Liver (tissue), 8 donors: ENCODE measurements at regions not wholly inside any gene's neighbourhood (a gene's known extent, or its start where the extent isn't known, plus 50 kb on each side); places are given as distances from the start of the nearest gene placed in this dataset.

Experiments used
- DNase-seq: peaks from one replicate; pipeline ENCODE4 v3.0.0-alpha.2; 2017; ENCODE audit warnings: low spot score
- H3K27ac ChIP-seq, 2 donors: one replicate each; pipeline ENCODE4 v1.7.0; 2013; ENCODE audit warnings: inconsistent platforms in 2 of 2, low read length in 2 of 2, control low read depth in 1 of 2, low read depth in 1 of 2, mild to moderate bottlenecking in 1 of 2
- H3K27me3 ChIP-seq, 4 donors: one replicate each; pipeline versions ENCODE4 v1.6.1 to v1.7.0; 2013; ENCODE audit warnings: low read length in 3 of 4, inconsistent platforms in 1 of 4, mild to moderate bottlenecking in 1 of 4, moderate library complexity in 1 of 4; ENCODE audit not compliant: control insufficient read depth in 4 of 4, insufficient read depth in 4 of 4
- H3K36me3 ChIP-seq, 4 donors: one replicate each; pipeline versions ENCODE4 v1.6.1 to v1.7.0; 2013; ENCODE audit warnings: low read length in 3 of 4, mild to moderate bottlenecking in 3 of 4, low read depth in 1 of 4, moderate library complexity in 1 of 4; ENCODE audit not compliant: control insufficient read depth in 4 of 4, insufficient read depth in 3 of 4
- H3K4me1 ChIP-seq, 4 donors: one replicate each; pipeline versions ENCODE4 v1.6.1 to v1.7.0; 2013; ENCODE audit warnings: low read length in 3 of 4, mild to moderate bottlenecking in 3 of 4, moderate library complexity in 1 of 4; ENCODE audit not compliant: control insufficient read depth in 4 of 4, insufficient read depth in 4 of 4
- H3K4me3 ChIP-seq, 3 donors: one replicate each; pipeline versions ENCODE4 v1.6.1 to v1.7.0; 2013; ENCODE audit warnings: low read length in 3 of 3, control low read depth in 1 of 3, low read depth in 1 of 3, mild to moderate bottlenecking in 1 of 3
- H3K9ac ChIP-seq, 2 donors: one replicate each; pipeline ENCODE4 v1.7.0; 2013; ENCODE audit warnings: low read length in 2 of 2, mild to moderate bottlenecking in 2 of 2, moderate library complexity in 2 of 2, control low read depth in 1 of 2, low read depth in 1 of 2
- H3K9me3 ChIP-seq, 4 donors: one replicate each; pipeline versions ENCODE4 v1.6.1 to v1.7.0; 2013; ENCODE audit warnings: low read length in 3 of 4; ENCODE audit not compliant: control insufficient read depth in 4 of 4
- CTCF ChIP-seq: fragments of 150-350 bp; IDR thresholded peaks from 2 replicates; pipeline ENCODE4 v1.5.1; 2017; ENCODE audit warnings: improper control_type of control experiment, low read depth, low read length; ENCODE audit not compliant: missing input control
- EGR1 ChIP-seq, 2 donors: IDR thresholded peaks; 2 replicates each; pipeline ENCODE4 v1.6.1; 2016 to 2018; ENCODE audit warnings: antibody characterized with exemption in 2 of 2, low read depth in 2 of 2
- FOXA1 ChIP-seq: IDR thresholded peaks from 2 replicates; pipeline ENCODE4 v1.6.1; 2016; ENCODE audit warnings: antibody characterized with exemption
- FOXA2 ChIP-seq: IDR thresholded peaks from 2 replicates; pipeline ENCODE4 v1.6.1; 2016; ENCODE audit warnings: antibody characterized with exemption
- GABPA ChIP-seq, 2 donors: IDR thresholded peaks in 1 of 2; conservative IDR thresholded peaks in 1 of 2; 2 replicates each; pipeline ENCODE4 v1.6.1; 2016; ENCODE audit warnings: antibody characterized with exemption in 2 of 2, mild to moderate bottlenecking in 1 of 2, moderate library complexity in 1 of 2
- HNF4A ChIP-seq, 2 donors: conservative IDR thresholded peaks; 2 replicates each; pipeline ENCODE4 v1.6.1; 2016; ENCODE audit warnings: antibody characterized with exemption in 2 of 2, mild to moderate bottlenecking in 2 of 2
- HNF4G ChIP-seq: IDR thresholded peaks from 2 replicates; pipeline ENCODE4 v1.6.1; 2016; ENCODE audit warnings: antibody characterized with exemption
- JUND ChIP-seq, 2 donors: IDR thresholded peaks; 2 replicates each; pipeline ENCODE4 v1.6.1; 2016; ENCODE audit warnings: antibody characterized with exemption in 2 of 2
- MAX ChIP-seq: IDR thresholded peaks from 2 replicates; pipeline ENCODE4 v1.6.1; 2016; ENCODE audit warnings: antibody characterized with exemption
- NR2F2 ChIP-seq: IDR thresholded peaks from 2 replicates; pipeline ENCODE4 v1.6.1; 2016; ENCODE audit warnings: antibody characterized with exemption
- RAD21 ChIP-seq, 2 donors: IDR thresholded peaks; 2 replicates each; pipeline ENCODE4 v1.6.1; 2016; ENCODE audit warnings: antibody characterized with exemption in 2 of 2, mild to moderate bottlenecking in 2 of 2
- RXRA ChIP-seq, 2 donors: IDR thresholded peaks; 2 replicates each; pipeline ENCODE4 v1.6.1; 2017 to 2018; ENCODE audit warnings: antibody characterized with exemption in 2 of 2, mild to moderate bottlenecking in 1 of 2
- SP1 ChIP-seq: IDR thresholded peaks from 2 replicates; pipeline ENCODE4 v1.6.1; 2018; ENCODE audit warnings: antibody characterized with exemption, mild to moderate bottlenecking
- TAF1 ChIP-seq: conservative IDR thresholded peaks from 2 replicates; pipeline ENCODE4 v1.6.1; 2016; ENCODE audit warnings: antibody characterized with exemption, mild to moderate bottlenecking
- YY1 ChIP-seq: IDR thresholded peaks from 2 replicates; pipeline ENCODE4 v1.6.1; 2016; ENCODE audit warnings: antibody characterized with exemption, mild to moderate bottlenecking
- WGBS: extraction: QIAGEN DNeasy Blood & Tissue Kit; methylation state at CpG from one replicate; pipeline ENCODE4 v1.1.7; 2013; 5-methylcytosine and 5-hydroxymethylcytosine counted together
- TF ChIP-seq, protein P1 (sequence below): IDR thresholded peaks from 2 replicates; pipeline ENCODE4 v1.6.1; 2016; ENCODE audit warnings: antibody characterized with exemption
- TF ChIP-seq, protein P2 (sequence below): IDR thresholded peaks from 2 replicates; pipeline ENCODE4 v1.6.1; 2016; ENCODE audit warnings: antibody characterized with exemption
- donor health status: healthy.
- donor health status: healthy.
- donor health status: healthy.
- donor health status: healthy.
- donor health status: healthy.

GRCh38 chr9:2286825-2287455 lies 271.8 kb downstream of the SMARCA2 start:
- 60% methylated on average over 5 of the region's 5 CpGs for WGBS
- no peak for DNase-seq

DNA sequence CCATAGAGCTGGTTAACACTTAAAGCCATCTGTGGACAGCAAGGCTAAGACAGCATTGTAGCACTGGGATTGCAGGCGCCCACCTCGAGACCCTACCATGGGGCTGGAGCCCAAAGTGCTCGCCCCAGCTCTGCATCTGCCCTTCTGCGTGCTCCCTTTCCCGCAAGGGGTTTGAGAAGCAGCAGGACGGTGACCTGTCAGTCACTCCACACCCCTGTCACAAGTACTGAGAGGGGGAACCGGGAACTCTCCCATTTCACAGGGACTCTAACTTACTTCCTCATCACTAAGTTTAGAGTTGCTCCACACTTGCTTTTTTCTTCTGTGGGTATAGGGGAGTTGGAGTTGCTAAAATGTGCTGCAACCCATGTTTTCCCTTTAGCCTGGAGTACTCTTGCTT lies 273.2 kb downstream of the SMARCA2 start:
- peaks cover 0 to 8% (median 2%) of the 10 kb centered on the region in 4 donors for H3K4me1 ChIP-seq
- no peak overlapping the region for H3K4me3 ChIP-seq
- no peak for DNase-seq
- TF ChIP-seq NR2F2: no peak
- no peak for TF ChIP-seq SP1
- no peak for TF ChIP-seq RAD21 (IDR thresholded peaks at IDR 0.05)
- no peak for TF ChIP-seq TAF1
- H3K36me3 ChIP-seq: no peaks in the 10 kb centered on the region
- H3K27me3 ChIP-seq: no peaks in the 10 kb centered on the region
- no peak overlapping the region for H3K9ac ChIP-seq
- no peak overlapping the region for H3K27ac ChIP-seq
- no peaks in the 10 kb centered on the region for H3K9me3 ChIP-seq
- 96% methylated on average over 7 of the region's 7 CpGs for WGBS

More at GRCh38 chr9:2286825-2287455, 271.8 kb downstream of the SMARCA2 start:
- no peaks in the 10 kb centered on the region for H3K9me3 ChIP-seq
- no peak overlapping the region for H3K9ac ChIP-seq
- H3K36me3 ChIP-seq: no peaks in the 10 kb centered on the region
- H3K27ac ChIP-seq: no peak overlapping the region
- TF ChIP-seq EGR1 (IDR thresholded peaks at IDR 0.05; ENCODE audit: low read depth in 2 of 2) (no peak), HNF4A (conservative IDR thresholded peaks at IDR 0.05) (peak; percentile 60 to 66), SP1 (peak; percentile 10), TAF1 (no peak), CTCF (no peak), YY1 (peak; percentile 12), FOXA2 (no peak), RXRA (IDR thresholded peaks at IDR 0.05) (no peak), JUND (IDR thresholded peaks at IDR 0.05) (peak in 1 of 2 donors; percentile 12), MAX (no peak)
- TF ChIP-seq, protein P1, sequence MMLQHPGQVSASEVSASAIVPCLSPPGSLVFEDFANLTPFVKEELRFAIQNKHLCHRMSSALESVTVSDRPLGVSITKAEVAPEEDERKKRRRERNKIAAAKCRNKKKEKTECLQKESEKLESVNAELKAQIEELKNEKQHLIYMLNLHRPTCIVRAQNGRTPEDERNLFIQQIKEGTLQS: no peak
- no peaks in the 10 kb centered on the region for H3K27me3 ChIP-seq
- H3K4me3 ChIP-seq: no peak overlapping the region
- H3K4me1 ChIP-seq: peaks cover 0 to 8% (median 2%) of the 10 kb centered on the region in 4 donors

DNA sequence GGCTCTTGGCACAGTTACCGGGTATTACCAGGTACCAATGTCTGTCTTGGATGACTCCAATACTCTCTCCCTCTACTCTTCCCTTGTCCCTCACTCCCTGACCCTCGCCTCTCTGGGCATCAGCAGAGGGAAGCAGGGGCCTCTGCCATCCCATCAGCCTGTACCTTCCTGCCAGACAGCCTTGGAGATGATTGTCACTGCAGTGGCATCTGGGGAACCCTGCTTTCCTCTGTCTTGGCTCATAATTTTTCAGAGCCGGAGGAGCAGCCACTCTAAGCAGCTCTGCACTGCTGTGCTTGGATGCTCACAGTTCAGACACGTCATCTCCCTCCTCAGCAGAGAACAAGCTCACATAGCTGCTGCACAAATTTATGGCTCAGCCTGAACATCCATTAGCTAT lies 274.1 kb downstream of the SMARCA2 start:
- 92% methylated on average over 4 of the region's 4 CpGs for WGBS
- DNase-seq: no peak
- TF ChIP-seq GABPA (IDR thresholded peaks at IDR 0.05 in 1 of 2, conservative IDR thresholded peaks at IDR 0.05 in 1 of 2): no peak
- no peak for TF ChIP-seq YY1
- no peak for TF ChIP-seq RAD21 (IDR thresholded peaks at IDR 0.05)
- no peak for TF ChIP-seq TAF1
- no peak for TF ChIP-seq HNF4G
- TF ChIP-seq, protein P1: no peak
- no peak for TF ChIP-seq FOXA1
- TF ChIP-seq FOXA2: no peak
- TF ChIP-seq HNF4A (conservative IDR thresholded peaks at IDR 0.05): no peak
- TF ChIP-seq, protein P2, sequence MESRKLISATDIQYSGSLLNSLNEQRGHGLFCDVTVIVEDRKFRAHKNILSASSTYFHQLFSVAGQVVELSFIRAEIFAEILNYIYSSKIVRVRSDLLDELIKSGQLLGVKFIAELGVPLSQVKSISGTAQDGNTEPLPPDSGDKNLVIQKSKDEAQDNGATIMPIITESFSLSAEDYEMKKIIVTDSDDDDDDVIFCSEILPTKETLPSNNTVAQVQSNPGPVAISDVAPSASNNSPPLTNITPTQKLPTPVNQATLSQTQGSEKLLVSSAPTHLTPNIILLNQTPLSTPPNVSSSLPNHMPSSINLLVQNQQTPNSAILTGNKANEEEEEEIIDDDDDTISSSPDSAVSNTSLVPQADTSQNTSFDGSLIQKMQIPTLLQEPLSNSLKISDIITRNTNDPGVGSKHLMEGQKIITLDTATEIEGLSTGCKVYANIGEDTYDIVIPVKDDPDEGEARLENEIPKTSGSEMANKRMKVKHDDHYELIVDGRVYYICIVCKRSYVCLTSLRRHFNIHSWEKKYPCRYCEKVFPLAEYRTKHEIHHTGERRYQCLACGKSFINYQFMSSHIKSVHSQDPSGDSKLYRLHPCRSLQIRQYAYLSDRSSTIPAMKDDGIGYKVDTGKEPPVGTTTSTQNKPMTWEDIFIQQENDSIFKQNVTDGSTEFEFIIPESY: no peak
- no peaks in the 10 kb centered on the region for H3K9me3 ChIP-seq
- H3K36me3 ChIP-seq: no peaks in the 10 kb centered on the region
- no peak overlapping the region for H3K27ac ChIP-seq
- no peak overlapping the region for H3K9ac ChIP-seq
- no peak overlapping the region for H3K4me3 ChIP-seq
- no peaks in the 10 kb centered on the region for H3K27me3 ChIP-seq
- H3K4me1 ChIP-seq: peaks cover 0 to 8% (median 2%) of the 10 kb centered on the region in 4 donors
